ENCODE measurements at regions not wholly inside any gene's neighbourhood (a gene's known extent, or its start where the extent isn't known, plus 50 kb on each side); places are given as distances from the start of the nearest gene placed in this dataset.

DNA sequence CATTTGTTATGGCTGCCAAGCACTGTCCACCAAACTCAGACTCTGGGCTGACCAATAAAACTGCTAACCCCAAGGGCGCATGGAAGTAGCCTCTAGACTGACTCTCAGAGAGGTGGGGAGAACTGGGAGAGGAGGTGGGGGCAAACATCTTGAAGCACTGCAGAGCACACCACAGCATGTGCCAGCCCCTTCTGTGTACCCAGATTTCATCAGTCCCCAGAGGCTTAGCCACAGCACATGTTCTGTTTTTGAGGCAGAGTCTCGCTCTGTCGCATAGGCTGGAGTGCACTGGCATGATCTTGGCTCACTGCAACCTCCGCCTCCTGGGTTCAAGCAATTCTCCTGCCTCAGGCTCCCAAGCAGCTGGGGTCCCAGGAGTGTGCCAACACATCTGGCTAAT lies 119.5 kb upstream of the SPATA12 start:
- TF ChIP-seq, protein P1, sequence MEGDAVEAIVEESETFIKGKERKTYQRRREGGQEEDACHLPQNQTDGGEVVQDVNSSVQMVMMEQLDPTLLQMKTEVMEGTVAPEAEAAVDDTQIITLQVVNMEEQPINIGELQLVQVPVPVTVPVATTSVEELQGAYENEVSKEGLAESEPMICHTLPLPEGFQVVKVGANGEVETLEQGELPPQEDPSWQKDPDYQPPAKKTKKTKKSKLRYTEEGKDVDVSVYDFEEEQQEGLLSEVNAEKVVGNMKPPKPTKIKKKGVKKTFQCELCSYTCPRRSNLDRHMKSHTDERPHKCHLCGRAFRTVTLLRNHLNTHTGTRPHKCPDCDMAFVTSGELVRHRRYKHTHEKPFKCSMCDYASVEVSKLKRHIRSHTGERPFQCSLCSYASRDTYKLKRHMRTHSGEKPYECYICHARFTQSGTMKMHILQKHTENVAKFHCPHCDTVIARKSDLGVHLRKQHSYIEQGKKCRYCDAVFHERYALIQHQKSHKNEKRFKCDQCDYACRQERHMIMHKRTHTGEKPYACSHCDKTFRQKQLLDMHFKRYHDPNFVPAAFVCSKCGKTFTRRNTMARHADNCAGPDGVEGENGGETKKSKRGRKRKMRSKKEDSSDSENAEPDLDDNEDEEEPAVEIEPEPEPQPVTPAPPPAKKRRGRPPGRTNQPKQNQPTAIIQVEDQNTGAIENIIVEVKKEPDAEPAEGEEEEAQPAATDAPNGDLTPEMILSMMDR (IDR thresholded peaks at IDR 0.05): no peak
- TF ChIP-seq ZFX (IDR thresholded peaks at IDR 0.05; ENCODE audit: borderline replicate concordance): no peak

Measured in 22Rv1 (cell line).